ENCODE measurements at regions not wholly inside any gene's neighbourhood (a gene's known extent, or its start where the extent isn't known, plus 50 kb on each side); places are given as distances from the start of the nearest gene placed in this dataset.
"Not testable (repeated sequence)": the region's sequence is repeated elsewhere in the genome, so short reads cannot be mapped to it uniquely, and the experiment has no call there.

- H3K36me3 ChIP-seq (ENCODE audit: control insufficient read depth in 1 of 2, insufficient read depth in 2 of 2, low read length in 2 of 2); H3K9ac ChIP-seq (ENCODE audit: low read length); H4K8ac ChIP-seq (ENCODE audit: low read depth, low read length); H3K14ac ChIP-seq (ENCODE audit: low read length); DNase-seq; H3K79me1 ChIP-seq (ENCODE audit: low read length); H4K12ac ChIP-seq (ENCODE audit: low read depth, low read length); H3K4me1 ChIP-seq (ENCODE audit: control insufficient read depth in 1 of 2, insufficient read depth in 2 of 2, low read length in 2 of 2); H2BK120ac ChIP-seq (ENCODE audit: insufficient read depth, low read length, poor library complexity); H3K4me3 ChIP-seq (ENCODE audit: low read depth, low read length); H2BK12ac ChIP-seq (ENCODE audit: low read length); H2AFZ ChIP-seq (ENCODE audit: insufficient read depth, low read length, poor library complexity); H2AK5ac ChIP-seq (ENCODE audit: low read length); H3K23ac ChIP-seq (ENCODE audit: low read length); H3K9me3 ChIP-seq (ENCODE audit: insufficient read depth, low read depth, low read length); H3K18ac ChIP-seq (ENCODE audit: low read length); H2BK5ac ChIP-seq (ENCODE audit: low read depth, low read length, poor library complexity); H3K79me2 ChIP-seq (ENCODE audit: control insufficient read depth, insufficient read depth, low read length, poor library complexity); H3K4ac ChIP-seq (ENCODE audit: low read depth, low read length); H4K91ac ChIP-seq (ENCODE audit: low read depth, low read length); H3K27ac ChIP-seq (ENCODE audit: low read depth, low read length); H3K27me3 ChIP-seq (ENCODE audit: insufficient read depth, low read length); H3K4me2 ChIP-seq (ENCODE audit: low read length): not testable (repeated sequence)
- no CpG with 5 or more reads among the region's 3 CpGs for WGBS (ENCODE audit: extremely low coverage, insufficient coverage, insufficient read length)
Measured at GRCh38 chr2:111583480-111583879, 300.5 kb downstream of the ANAPC1 start.

- not testable (repeated sequence) for H2BK12ac ChIP-seq (ENCODE audit: low read length); H3K9me3 ChIP-seq (ENCODE audit: insufficient read depth, low read depth, low read length); H3K4me2 ChIP-seq (ENCODE audit: low read length); H4K8ac ChIP-seq (ENCODE audit: low read depth, low read length); H3K4ac ChIP-seq (ENCODE audit: low read depth, low read length); H3K23ac ChIP-seq (ENCODE audit: low read length); H2BK120ac ChIP-seq (ENCODE audit: insufficient read depth, low read length, poor library complexity); H3K36me3 ChIP-seq (ENCODE audit: control insufficient read depth in 1 of 2, insufficient read depth in 2 of 2, low read length in 2 of 2); H3K79me2 ChIP-seq (ENCODE audit: control insufficient read depth, insufficient read depth, low read length, poor library complexity); H2BK5ac ChIP-seq (ENCODE audit: low read depth, low read length, poor library complexity); H3K14ac ChIP-seq (ENCODE audit: low read length); H3K27ac ChIP-seq (ENCODE audit: low read depth, low read length); H3K18ac ChIP-seq (ENCODE audit: low read length); H3K27me3 ChIP-seq (ENCODE audit: insufficient read depth, low read length); H3K4me1 ChIP-seq (ENCODE audit: control insufficient read depth in 1 of 2, insufficient read depth in 2 of 2, low read length in 2 of 2); H4K12ac ChIP-seq (ENCODE audit: low read depth, low read length); H3K79me1 ChIP-seq (ENCODE audit: low read length); H2AK5ac ChIP-seq (ENCODE audit: low read length); DNase-seq; H2AFZ ChIP-seq (ENCODE audit: insufficient read depth, low read length, poor library complexity); H3K9ac ChIP-seq (ENCODE audit: low read length); H3K4me3 ChIP-seq (ENCODE audit: low read depth, low read length); H4K91ac ChIP-seq (ENCODE audit: low read depth, low read length)
- no CpG with 5 or more reads among the region's 2 CpGs for WGBS (ENCODE audit: extremely low coverage, insufficient coverage, insufficient read length)
Measured at GRCh38 chr2:111584540-111584939, 299.5 kb downstream of the ANAPC1 start.

GRCh38 chr2:111584950-111585349 lies 299.0 kb downstream of the ANAPC1 start:
- not testable (repeated sequence) for DNase-seq

GRCh38 chr2:111586014-111586413 lies 298.0 kb downstream of the ANAPC1 start:
- H3K18ac ChIP-seq (ENCODE audit: low read length); DNase-seq; H4K8ac ChIP-seq (ENCODE audit: low read depth, low read length); H4K12ac ChIP-seq (ENCODE audit: low read depth, low read length); H2BK5ac ChIP-seq (ENCODE audit: low read depth, low read length, poor library complexity); H3K23ac ChIP-seq (ENCODE audit: low read length); H2AK5ac ChIP-seq (ENCODE audit: low read length); H3K27me3 ChIP-seq (ENCODE audit: insufficient read depth, low read length); H3K27ac ChIP-seq (ENCODE audit: low read depth, low read length); H3K4me3 ChIP-seq (ENCODE audit: low read depth, low read length); H3K36me3 ChIP-seq (ENCODE audit: control insufficient read depth in 1 of 2, insufficient read depth in 2 of 2, low read length in 2 of 2); H3K79me1 ChIP-seq (ENCODE audit: low read length); H3K9ac ChIP-seq (ENCODE audit: low read length); H3K4ac ChIP-seq (ENCODE audit: low read depth, low read length); H3K79me2 ChIP-seq (ENCODE audit: control insufficient read depth, insufficient read depth, low read length, poor library complexity); H3K4me1 ChIP-seq (ENCODE audit: control insufficient read depth in 1 of 2, insufficient read depth in 2 of 2, low read length in 2 of 2); H4K91ac ChIP-seq (ENCODE audit: low read depth, low read length); H3K14ac ChIP-seq (ENCODE audit: low read length); H3K9me3 ChIP-seq (ENCODE audit: insufficient read depth, low read depth, low read length); H2BK12ac ChIP-seq (ENCODE audit: low read length); H3K4me2 ChIP-seq (ENCODE audit: low read length); H2BK120ac ChIP-seq (ENCODE audit: insufficient read depth, low read length, poor library complexity); H2AFZ ChIP-seq (ENCODE audit: insufficient read depth, low read length, poor library complexity): not testable (repeated sequence)
- WGBS (ENCODE audit: extremely low coverage, insufficient coverage, insufficient read length): no CpG with 5 or more reads among the region's 2 CpGs

More at GRCh38 chr2:111584950-111585349, 299.0 kb downstream of the ANAPC1 start:
- not testable (repeated sequence) for H3K4me1 ChIP-seq (ENCODE audit: control insufficient read depth in 1 of 2, insufficient read depth in 2 of 2, low read length in 2 of 2); H4K12ac ChIP-seq (ENCODE audit: low read depth, low read length); H2AK5ac ChIP-seq (ENCODE audit: low read length); H2BK5ac ChIP-seq (ENCODE audit: low read depth, low read length, poor library complexity); H3K9ac ChIP-seq (ENCODE audit: low read length); H3K14ac ChIP-seq (ENCODE audit: low read length); H3K36me3 ChIP-seq (ENCODE audit: control insufficient read depth in 1 of 2, insufficient read depth in 2 of 2, low read length in 2 of 2); H3K4me2 ChIP-seq (ENCODE audit: low read length); H4K91ac ChIP-seq (ENCODE audit: low read depth, low read length); H2BK12ac ChIP-seq (ENCODE audit: low read length); H3K4ac ChIP-seq (ENCODE audit: low read depth, low read length); H3K27me3 ChIP-seq (ENCODE audit: insufficient read depth, low read length); H3K18ac ChIP-seq (ENCODE audit: low read length); H3K27ac ChIP-seq (ENCODE audit: low read depth, low read length); H2BK120ac ChIP-seq (ENCODE audit: insufficient read depth, low read length, poor library complexity); H3K9me3 ChIP-seq (ENCODE audit: insufficient read depth, low read depth, low read length); H2AFZ ChIP-seq (ENCODE audit: insufficient read depth, low read length, poor library complexity); H3K79me2 ChIP-seq (ENCODE audit: control insufficient read depth, insufficient read depth, low read length, poor library complexity); H3K79me1 ChIP-seq (ENCODE audit: low read length); H3K23ac ChIP-seq (ENCODE audit: low read length); H3K4me3 ChIP-seq (ENCODE audit: low read depth, low read length); H4K8ac ChIP-seq (ENCODE audit: low read depth, low read length)
- WGBS (ENCODE audit: extremely low coverage, insufficient coverage, insufficient read length): no CpG with 5 or more reads among the region's 6 CpGs
